ENCODE measurements at regions not wholly inside any gene's neighbourhood (a gene's known extent, or its start where the extent isn't known, plus 50 kb on each side); places are given as distances from the start of the nearest gene placed in this dataset.

DNA sequence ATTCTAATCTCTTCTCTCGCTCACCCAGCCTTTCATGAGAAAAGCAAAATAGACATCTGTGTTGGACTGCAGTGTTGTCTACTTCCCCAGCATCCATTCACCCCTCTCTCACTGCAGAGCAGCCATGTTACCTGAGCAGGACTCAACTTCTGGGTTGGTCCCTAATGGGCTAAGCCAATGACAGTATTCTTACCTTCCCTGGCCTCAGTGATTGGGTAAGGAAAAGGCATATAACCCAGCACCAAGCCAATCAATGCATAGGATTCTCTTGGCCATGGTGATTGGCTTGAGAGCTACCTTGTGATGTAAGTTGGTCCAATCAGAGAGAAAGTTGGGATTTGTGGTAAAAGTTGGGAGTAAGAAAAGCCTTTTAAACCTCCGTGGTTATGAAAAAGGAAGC lies 99.8 kb upstream of the NECTIN1 start:
- no peak for DNase-seq (ENCODE audit: low spot score)

- DNase-seq (ENCODE audit: low spot score) = no peak
These were observed 99.0 kb upstream of the NECTIN1 start for GRCh38 chr11:119828006-119828405.

DNA sequence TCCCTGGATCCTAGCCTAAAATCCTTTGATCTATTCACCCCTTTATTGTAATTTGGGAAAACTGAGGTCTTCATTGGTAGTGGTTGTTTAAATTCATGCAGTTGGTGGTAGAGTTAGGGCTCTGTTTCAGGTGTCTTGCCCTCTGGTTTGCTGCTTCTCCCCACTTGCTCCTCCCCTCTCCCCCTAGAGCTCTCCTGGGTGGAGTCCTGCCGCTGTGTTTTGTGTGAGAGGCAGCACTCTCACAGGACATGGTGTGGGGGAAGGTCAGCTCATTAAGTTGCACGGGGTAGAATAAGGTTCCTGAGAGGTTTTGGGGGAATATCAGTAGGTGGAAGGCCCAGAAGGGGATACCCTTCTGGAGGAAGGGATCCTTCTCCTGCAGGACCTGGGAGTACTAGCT lies 98.1 kb upstream of the NECTIN1 start:
- DNase-seq (ENCODE audit: low spot score) = no peak

DNA sequence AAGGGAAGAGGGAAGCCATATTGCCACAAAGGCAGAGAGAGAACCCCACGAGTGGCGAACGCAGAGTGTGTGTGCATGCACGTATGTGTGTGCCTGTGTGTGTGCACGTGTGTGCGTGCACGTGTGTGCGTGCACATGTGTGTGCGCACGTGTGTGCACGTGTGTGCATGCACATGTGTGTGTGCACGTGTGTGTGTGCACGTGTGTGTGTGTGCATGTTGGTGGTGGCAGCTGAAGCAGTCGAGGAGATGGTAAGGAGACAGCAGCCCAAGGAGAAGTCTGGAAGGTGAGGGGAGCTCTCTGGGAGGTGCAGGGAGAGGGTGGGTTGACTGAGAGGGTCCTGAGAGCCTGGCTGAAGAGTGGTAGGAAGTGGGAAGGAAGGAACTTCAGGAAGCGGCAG lies 94.1 kb upstream of the NECTIN1 start:
- DNase-seq (ENCODE audit: low spot score) = no peak

GRCh38 chr11:119816660-119817059 lies 87.7 kb upstream of the NECTIN1 start:
- DNase-seq (ENCODE audit: low spot score) = no peak

GRCh38 chr11:119814766-119815165 lies 85.8 kb upstream of the NECTIN1 start:
- no peak for DNase-seq (ENCODE audit: low spot score)

GRCh38 chr11:119810478-119811232 lies 81.7 kb upstream of the NECTIN1 start:
- DNase-seq (ENCODE audit: low spot score) = no peak

DNA sequence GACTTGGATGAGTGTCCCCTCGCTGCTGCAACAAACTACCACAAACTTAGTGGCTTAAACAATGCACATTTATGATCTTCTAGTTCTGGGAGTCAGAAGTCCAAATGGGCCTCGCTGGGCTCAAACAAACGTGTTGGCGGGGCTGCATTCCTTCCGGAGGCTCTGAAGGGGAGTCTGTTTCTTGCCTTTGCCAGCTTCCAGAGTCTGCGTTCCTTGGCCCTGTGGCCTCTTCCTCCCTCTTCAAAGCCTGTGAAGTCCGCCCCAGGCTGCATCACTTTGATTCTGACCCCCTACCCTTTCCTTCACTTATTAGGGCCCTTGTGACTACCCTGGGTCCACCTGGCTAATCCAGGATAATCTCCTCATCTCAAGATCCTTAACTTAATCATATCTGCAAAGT lies 80.3 kb upstream of the NECTIN1 start:
- DNase-seq (ENCODE audit: low spot score) = no peak

GRCh38 chr11:119808407-119809185 lies 79.6 kb upstream of the NECTIN1 start:
- DNase-seq (ENCODE audit: low spot score) = no peak

- DNase-seq (ENCODE audit: low spot score) = no peak
These were observed 78.8 kb upstream of the NECTIN1 start for GRCh38 chr11:119807841-119808240.

DNA sequence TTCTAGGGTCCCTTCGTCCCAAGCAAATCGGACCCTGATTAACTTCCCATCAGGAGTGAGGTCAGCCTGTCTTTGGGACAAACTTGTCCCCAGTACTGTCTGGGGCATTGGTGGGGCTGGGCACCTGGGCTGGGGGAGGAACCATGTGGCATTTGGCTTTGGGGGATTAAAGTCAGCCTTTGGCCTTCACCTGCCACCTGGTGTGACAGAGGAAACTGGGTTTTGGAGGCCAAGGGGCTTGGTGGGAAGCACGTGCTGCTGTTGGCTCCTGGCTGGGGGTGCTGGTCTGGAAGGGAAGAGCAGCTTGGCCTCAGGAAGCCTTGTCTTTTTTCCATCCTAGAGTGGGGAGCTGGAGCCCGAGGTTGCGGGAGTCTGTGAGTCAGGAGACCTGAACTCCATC lies 78.4 kb upstream of the NECTIN1 start:
- DNase-seq (ENCODE audit: low spot score) = no peak

DNA sequence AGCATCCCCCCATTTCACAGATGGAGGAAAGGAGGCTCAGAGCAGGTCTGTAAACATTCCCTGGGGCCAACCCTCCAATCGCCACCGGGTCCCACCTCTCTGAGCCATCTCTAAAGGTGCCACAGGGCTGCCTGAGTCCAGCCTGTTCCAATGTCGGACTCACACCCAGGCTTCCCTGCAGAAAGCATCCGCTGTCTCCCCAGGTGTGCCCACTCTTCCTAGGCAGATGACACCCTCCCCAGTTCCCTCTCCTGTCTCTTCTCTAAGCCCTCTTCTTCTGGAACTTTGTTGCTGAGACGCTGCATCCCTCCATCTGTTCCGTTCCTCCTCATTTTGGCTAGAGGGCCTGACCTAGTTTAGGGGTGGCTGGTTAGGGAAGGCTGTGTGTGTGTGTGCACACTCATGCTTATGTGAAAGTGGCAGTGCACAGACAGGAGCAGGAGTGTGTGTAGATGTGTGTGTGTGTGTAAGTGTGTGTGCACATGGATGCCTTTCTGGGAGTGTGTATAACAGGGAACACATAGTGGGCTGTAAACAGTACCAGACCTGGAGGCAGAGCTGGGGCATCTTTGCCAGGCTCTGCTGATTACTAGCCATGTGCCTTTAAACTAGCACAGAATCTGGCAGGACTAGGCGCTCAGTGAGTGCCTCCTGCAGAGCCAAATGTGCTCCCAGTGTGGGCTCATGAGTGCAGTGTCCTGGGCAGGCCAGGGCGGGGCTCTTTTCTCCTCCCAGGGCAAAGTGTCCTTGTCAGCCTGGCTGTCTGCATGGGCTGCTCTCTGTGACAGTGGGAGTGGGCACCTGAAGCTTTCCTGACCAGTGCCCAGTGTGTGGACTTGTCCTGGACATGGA lies 77.3 kb upstream of the NECTIN1 start:
- no peak for DNase-seq (ENCODE audit: low spot score)

DNA sequence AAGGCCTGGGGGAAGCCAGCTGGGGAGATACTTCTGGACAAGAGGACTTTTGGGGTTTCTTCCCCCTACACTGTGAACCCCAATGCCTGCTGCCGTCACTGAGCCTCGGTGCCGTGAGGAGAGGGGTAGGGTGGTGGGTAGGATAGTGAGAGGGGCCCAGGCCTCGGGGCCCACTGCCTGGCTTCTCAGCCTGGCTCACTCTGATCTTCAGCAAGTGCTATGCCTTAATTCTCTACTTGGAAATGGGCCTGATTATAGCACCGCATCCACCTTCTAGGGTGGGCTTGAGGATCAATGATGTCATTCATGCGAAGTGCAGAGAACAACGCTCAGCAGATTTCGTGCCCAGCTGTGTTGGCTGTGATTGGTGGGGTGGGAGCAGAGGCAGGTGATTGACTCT lies 76.7 kb upstream of the NECTIN1 start:
- DNase-seq (ENCODE audit: low spot score) = no peak

- DNase-seq (ENCODE audit: low spot score) = no peak
These were observed 75.7 kb upstream of the NECTIN1 start for GRCh38 chr11:119804698-119805097.

GRCh38 chr11:119803726-119804294 lies 74.8 kb upstream of the NECTIN1 start:
- DNase-seq (ENCODE audit: low spot score) = no peak

DNA sequence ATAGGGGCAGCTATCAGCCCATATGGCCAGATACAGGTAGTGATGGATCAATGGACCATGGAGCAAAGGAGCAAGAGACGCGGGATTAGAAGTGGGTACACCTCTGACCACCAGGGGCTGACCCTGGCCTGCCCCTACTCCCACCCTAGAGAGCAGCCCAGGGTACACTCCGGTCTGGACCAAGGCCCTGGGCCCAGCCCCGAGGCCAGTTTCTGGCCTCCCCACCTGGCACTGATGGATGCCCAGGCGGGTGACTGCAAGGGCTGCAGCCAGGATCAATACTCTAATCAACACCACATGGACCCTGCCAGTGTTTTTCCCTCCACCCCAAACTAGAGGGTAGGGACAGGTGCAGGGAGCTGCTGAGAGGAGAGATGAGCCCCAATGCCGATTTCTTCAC lies 74.1 kb upstream of the NECTIN1 start:
- no peak for DNase-seq (ENCODE audit: low spot score)

DNA sequence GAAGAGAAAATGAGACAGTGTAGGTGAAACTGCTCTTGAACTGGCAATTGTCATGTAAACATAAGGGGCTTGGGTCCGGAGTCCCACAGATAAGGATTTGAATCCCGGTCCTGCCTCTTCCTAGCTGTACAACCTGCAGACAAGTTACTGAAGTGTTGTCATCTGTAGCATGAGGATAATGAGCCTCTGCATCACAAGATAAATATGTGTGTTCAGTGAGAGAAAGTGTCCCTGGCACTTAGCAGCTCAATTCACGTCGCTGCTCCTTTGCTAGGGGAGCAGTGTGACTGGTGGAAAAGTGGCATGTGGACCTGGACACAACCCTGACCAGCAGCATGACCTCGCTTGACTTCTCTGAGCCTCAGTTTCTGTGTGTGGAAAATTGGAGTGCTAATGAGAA lies 73.7 kb upstream of the NECTIN1 start:
- no peak for DNase-seq (ENCODE audit: low spot score)

DNA sequence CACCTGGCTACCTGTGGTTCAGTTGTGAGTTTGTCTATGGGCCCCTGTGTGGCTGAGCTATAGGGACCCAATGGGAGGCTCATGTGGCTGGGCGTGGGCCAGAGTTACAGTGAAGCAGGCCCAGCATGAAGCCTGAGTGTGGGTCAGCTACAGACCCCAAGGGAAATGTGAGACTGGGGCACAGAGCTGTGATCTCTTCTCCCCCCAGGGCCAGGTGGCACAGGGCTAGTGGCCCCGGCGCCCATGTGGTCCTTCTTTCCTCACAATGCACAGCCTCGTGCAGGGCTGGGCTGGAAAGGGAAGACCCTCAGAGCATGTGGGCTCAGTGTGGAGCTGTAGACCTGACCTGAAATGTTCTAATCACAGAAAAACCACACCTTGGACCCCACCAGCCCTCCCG lies 71.6 kb upstream of the NECTIN1 start:
- DNase-seq (ENCODE audit: low spot score) = no peak

GRCh38 chr11:119800171-119800570 lies 71.2 kb upstream of the NECTIN1 start:
- no peak for DNase-seq (ENCODE audit: low spot score)

DNA sequence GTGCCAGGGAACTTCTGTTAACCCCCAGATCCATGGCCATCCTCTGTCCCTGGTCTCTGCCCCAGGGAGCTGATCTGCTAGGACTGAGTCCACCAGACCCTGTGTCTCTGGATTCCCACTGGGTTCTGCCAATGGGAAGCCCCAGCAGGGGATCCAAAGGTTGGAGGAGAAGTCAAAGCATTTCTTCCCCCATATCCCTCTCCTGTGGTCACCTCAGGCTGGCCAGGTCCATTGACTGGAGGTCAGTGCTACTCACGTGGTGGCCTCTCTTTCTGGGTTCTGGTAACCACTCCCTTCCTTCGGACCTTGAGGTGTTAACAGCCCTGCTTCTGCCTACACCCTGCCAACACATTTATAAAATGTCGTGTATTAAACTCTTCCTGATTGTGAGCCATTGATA lies 69.7 kb upstream of the NECTIN1 start:
- DNase-seq (ENCODE audit: low spot score) = no peak

GRCh38 chr11:119797736-119798135 lies 68.7 kb upstream of the NECTIN1 start:
- no peak for DNase-seq (ENCODE audit: low spot score)

All from mesenteric fat pad (tissue), 1 donor.